ENCODE measurements at regions not wholly inside any gene's neighbourhood (a gene's known extent, or its start where the extent isn't known, plus 50 kb on each side); places are given as distances from the start of the nearest gene placed in this dataset.
"Not testable (repeated sequence)": the region's sequence is repeated elsewhere in the genome, so short reads cannot be mapped to it uniquely, and the experiment has no call there.

DNA sequence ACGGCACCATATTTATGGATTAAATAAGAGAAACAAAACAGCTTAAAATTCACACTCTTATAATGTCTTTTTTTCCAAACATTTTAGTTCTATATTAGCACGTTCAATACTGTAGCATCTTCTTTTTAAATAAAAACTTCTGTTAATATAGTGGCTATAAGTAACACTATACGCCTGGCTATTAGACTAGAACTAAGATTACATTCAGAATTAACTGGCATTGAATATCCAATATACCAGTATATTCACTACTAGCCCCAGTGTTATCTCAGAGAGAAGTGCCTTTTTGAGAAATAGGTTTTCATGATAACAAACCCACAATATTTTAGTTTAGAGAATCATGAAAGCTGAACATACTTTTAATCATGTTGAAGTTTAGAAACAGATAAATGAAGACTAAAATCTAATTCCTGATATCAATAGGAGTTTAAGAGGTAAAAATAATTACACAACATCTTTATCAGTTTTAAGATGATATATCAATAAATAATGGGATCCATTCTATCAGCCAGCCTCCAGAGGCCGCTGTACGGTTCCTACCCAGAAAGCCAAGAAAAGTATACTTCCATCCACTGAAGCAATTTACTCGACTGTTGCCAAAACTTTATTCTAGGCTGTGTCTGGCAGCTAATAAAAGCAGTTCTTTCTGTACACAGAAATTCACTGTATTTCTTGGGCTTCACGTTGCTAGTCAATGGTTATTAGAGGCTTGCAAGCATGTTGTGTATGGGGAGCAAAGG lies 1113.4 kb upstream of the MIR17HG start:
- DNase-seq: no peak

DNA sequence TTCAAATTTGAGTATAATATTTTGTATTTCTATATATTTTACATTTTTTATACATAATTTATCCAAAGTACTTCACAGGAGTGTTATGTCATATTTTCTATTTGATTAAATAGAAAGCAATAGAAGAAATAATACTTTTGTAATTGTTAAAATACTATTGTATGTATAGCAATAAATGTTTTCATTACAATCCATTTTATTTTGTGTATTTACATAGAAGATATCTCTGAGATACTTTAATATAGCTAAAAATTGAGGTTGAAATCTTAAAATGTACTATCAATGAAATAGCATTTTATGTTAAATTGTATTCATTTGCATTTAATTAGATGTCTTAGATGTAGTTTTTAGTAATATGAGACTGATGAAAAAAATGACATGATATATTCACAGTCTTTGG lies 1109.6 kb upstream of the MIR17HG start:
- no peak for DNase-seq

DNA sequence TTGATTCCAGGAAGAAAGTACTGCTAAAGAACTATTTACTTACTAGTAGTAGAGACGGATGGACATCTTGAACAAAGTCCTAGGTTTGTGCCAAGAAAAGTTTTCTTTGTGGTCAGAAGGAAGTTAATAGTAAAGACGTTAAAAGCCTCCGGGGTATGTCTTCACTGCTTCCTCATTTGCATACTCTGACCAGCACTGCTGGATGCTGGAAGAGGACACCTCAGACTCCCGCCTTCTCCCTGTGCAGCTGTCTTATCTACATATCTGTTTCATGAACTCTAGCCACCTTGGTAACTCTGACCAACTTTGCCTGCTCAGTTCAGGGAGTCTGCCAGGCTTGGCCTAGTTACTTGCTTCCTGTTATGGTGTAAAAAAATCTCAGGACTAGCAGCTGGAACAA lies 1109.1 kb upstream of the MIR17HG start:
- no peak for DNase-seq

DNA sequence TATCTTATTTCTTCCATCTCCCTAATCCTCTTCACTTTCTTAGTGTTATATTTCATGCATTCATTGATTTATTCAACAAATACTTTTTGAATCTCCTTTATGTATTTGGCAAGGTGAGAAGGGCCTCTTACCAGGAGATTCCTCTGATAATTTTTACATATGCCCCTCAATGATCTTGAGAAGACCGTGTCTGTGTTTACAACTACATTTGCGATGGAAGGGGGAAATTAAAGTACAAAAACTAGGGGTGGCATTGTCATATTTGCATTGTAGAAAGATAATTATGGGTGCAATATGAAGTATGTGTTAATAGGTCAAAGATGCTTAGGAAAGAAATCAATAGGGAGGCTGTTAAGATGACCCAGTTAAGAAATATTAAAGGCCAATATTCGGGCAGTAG lies 1108.4 kb upstream of the MIR17HG start:
- no peak for DNase-seq

DNA sequence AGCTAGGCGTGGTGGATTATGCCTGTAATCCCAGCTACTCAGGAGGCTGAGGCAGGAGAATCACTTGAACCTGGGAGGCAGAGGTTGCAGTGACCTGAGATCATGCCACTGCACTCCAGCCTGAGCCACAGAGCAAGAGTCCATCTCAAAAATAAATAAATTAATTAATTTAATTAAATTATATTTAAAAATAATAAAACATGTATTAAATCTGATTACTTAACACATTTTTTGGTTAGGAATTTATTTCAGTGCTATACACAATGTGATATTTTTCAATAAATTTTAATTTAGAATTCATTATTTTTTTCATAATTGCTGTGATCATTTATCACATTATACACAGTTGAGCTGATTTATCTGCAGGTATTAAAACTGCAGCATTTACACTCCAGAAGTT lies 1101.5 kb upstream of the MIR17HG start:
- DNase-seq: no peak

DNA sequence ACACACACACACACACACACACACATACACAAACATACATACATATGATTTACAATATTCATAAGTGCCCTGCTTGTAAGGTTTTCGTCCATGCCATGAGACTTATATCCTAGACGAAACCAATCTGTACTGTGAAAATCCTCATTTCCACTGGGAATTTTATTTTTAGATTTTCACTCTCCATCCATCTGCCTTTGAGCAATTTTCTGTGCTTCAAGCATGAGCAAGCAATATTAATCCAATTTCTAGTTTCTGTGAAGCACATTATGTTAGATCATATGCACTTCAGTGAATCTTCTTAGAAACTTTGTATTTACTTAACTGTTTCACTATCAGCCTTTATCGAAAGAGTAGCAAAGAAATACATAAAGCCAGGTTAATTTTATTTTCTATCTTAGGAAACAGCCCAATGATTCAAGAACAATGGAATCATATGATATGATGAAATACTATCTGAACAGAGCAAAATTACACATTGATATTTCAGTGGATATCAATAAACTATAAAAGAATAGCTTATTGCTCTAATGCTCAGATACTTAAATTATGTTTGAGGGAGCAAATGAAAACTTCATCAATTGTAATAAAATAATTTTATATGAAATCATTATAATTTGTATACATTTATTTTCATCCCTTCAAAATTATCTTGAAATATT lies 1100.7 kb upstream of the MIR17HG start:
- DNase-seq: no peak

GRCh38 chr13:90253806-90254205 lies 1093.7 kb upstream of the MIR17HG start:
- DNase-seq: no peak

- DNase-seq: no peak
Measured at GRCh38 chr13:90254437-90254836, 1093.0 kb upstream of the MIR17HG start.

GRCh38 chr13:90256746-90257145 lies 1090.7 kb upstream of the MIR17HG start:
- DNase-seq: no peak

DNA sequence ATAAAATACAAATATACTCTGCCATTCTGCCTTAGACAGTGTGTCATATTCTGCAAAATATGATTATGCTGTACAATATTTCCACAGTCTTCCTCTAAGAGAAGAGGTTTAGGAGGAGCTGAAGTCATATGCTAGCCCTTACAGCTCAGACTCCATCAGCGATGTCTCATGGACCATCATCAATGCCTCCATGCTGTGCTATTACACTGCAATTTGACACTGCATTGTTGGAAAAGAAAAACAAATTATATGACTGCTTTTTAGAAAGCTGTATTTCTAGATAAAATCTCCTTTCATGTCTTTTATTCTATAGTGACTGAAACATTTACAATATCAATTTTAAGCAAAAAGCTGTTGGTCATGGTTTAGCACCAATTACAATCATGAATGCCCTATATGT lies 1089.4 kb upstream of the MIR17HG start:
- no peak for DNase-seq

DNA sequence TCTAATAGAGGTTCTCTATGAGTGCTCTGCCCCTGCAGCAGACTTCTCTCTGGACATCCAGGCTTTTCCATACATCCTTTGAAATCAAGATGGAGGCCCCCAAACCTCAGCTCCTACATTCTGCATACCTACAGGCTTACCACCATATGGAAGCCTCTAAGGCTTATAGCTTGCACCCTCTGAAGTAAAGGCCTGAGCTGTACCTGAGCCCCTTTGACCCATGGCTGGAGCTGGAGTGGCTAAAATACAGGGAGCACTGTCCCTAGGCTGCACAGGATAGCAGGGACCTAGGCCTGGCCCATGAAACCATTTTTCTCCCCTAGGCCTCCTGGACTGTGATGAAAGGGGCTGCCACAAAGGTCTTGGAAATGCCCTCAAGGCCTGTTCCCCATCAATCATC lies 1086.1 kb upstream of the MIR17HG start:
- DNase-seq: no peak

DNA sequence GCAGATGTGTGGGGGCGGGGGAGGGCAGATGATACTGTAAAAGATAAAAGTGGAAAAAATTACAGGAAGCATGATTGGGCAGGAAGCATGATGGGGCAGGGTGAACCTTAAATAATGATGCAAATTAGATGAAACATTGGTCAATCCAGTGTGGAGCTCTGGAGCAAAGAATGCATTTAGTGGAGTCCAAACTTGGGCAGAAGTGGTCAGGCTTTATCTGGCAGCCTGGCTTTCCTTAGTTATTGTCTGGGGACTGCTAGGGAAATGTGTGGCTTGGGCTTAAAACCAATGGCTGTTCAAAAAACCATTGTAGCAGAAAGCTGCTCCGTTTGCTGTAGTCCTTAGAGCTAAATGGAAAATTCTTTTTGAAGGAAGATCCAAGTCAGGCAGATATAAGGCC lies 1077.3 kb upstream of the MIR17HG start:
- no peak for DNase-seq

- no peak for DNase-seq
Measured at GRCh38 chr13:90272356-90272755, 1075.1 kb upstream of the MIR17HG start.

DNA sequence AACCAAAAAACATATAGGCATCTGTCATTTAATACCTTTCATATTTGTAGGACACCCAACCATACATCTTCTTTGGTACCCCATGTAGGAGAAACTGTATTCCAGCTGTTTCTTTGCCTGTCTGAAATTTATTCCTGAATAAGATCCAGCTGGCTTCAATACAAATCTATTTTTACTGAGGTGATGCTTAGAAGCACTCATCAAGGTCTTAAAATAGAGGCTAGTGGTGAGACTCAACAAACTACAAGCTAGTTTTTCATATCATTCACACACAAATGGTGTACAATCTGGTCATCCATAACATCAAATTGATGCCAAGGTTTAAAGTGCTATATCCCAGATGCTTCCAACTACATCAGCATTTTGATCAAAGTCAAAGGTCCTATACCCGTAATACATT lies 1071.3 kb upstream of the MIR17HG start:
- no peak for DNase-seq

- not testable (repeated sequence) for DNase-seq
Measured at GRCh38 chr13:90278231-90278630, 1069.3 kb upstream of the MIR17HG start.

GRCh38 chr13:90281709-90282108 lies 1065.8 kb upstream of the MIR17HG start:
- DNase-seq: no peak

GRCh38 chr13:90287521-90287920 lies 1060.0 kb upstream of the MIR17HG start:
- DNase-seq: no peak

DNA sequence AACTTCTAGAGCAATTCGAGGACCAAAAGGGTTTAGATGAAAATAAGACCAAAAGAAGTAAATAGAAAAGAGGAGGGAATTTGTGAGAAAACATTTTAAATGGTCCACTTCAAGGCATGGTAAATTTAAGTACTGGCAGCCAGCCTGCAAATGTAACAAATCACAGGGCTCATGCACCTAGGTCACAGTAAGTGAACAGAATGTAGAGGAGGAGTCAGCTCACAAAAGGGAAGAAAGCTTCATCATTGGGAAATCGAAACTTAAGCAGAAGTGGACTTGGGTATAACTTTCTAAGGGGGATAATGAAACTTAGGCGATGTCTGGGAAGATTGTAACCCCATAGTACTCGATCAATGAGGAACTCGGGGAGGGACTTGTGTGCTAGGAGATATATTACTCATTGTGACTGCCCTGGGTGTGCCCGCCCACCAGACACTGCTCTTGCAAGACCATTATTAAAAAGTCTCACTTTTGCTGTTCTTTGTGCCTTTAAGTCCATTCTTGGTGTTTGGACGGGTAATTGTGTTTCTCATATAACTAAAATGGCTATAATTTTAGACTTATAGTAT lies 1053.6 kb upstream of the MIR17HG start:
- no peak for DNase-seq

DNA sequence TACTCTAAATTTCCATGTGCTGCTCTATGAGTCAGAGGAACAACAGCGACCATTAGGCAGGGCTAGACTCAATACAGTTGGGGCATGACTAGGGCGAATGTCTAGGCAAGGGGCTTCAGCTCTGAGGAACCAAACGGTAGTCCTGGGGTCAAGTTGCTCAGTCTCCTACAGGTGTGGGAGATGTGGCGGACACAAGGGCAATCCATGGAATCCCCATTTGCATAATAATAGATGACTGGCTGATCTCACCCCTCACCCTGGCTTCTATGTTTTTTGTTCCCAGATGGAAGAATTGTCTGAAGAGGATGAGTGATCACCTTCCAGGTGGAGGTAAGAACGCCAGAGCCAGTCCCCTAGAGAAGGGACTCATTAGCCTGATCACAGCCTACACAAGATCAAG lies 1048.2 kb upstream of the MIR17HG start:
- DNase-seq: no peak

DNA sequence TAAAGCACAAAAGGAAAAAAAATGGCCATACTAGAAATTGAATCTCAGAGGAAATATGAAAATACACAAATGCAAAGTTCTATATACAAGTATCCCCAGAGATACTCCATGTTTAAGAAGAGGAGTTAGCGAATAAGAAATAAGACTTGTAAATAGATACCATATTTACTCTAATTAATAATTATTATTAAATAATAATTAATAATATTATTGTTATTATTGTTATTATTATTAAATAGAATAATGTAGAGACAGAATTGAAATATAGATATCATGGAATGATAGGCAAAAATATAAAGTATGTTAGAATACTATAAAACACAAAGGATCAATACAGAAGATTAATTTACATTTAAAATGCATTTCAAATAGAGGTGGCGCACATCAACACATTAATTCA lies 1047.5 kb upstream of the MIR17HG start:
- no peak for DNase-seq

DNA sequence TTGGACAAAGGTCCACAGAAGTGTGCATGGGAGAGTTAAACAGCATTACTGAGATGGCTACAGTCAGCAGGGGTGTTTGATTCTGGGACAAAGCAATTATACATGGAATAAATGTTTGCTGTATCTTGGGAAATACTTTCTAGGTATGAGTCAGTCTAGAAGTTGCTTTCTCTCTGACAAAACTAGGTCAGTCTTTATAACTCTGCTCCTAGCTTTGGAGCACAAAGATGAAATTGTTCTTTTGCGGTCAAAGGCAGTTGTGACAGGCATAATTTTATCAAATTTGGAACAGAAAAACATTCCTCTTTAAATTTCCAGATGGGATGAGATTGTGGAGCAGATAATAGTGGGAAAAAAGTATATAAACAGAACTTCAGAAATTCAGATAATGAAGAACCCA lies 1045.4 kb upstream of the MIR17HG start:
- DNase-seq: no peak

- no peak for DNase-seq
Measured at GRCh38 chr13:90305796-90306195, 1041.7 kb upstream of the MIR17HG start.

GRCh38 chr13:90307136-90307535 lies 1040.4 kb upstream of the MIR17HG start:
- no peak for DNase-seq

DNA sequence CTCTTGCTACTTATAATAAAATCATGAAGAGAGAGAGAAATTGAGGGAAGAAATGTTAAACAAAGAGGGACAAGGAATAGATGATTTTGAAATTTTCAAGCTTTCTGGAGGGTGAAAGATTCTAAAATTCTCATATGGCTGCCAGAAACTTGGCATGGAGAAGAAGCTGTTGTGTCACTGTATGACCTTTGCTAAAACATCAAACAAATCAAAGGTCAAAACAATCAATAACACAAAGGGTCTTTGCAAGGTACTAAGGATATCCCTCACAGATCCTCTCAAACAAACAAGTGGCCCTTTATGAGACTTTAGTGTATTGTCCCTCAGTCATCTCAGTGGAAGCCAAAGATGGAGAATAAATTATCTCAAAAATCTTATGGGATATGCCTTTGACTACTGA lies 1039.2 kb upstream of the MIR17HG start:
- no peak for DNase-seq

DNA sequence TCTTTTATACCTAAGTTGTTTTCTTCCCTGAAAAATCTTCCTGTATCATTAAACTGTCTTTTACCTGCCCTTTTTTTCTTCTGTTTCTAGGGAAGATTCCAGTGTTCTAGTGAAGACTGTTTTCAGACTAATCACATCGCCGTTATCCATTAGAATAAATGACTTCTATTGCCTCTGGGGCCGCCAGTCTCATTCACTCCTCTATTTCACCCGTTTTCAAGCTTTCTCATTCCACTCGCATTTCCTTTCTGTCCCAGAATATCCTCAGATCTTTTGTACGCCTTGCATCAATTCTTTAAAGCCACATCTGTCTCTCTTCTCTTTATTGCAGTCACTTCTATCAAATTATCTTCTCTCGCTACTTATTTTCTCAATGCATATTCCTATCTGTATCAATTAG lies 1035.6 kb upstream of the MIR17HG start:
- no peak for DNase-seq

All from NCI-H2107 (cell line).